ENCODE measurements at regions not wholly inside any gene's neighbourhood (a gene's known extent, or its start where the extent isn't known, plus 50 kb on each side); places are given as distances from the start of the nearest gene placed in this dataset.

DNA sequence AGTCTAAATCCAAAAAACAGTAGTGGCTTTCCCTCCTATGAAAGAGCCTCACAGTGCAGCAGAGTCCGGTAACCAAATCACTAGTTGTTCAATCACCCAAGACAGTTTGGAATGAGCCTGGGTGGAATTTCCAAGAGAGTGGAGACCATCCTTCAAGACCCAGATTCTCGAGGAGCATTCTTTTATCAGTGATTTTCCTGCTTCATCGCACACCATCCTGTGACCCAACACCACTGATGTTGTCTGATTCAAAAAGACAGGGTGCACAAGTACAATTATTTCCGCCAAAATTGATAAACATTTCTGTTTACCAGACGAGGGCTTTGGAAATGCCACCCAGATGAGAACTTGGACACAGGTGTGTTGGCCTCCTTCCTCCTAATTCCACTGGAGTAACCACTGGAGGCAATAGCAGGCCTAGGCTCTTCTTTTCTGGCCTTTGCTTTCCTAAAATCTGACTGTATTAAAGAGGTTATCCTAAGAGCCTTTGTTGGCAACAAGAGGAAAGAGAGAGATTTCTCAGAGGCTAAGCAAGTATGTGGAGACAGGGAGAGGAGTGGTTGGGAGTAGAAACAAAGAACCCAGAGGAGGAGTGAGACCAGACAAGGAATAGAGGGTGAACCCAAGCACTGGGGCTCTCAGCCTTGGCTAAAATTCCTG is 56.3 kb upstream of the S1PR3 start:
- TF ChIP-seq, protein P1, sequence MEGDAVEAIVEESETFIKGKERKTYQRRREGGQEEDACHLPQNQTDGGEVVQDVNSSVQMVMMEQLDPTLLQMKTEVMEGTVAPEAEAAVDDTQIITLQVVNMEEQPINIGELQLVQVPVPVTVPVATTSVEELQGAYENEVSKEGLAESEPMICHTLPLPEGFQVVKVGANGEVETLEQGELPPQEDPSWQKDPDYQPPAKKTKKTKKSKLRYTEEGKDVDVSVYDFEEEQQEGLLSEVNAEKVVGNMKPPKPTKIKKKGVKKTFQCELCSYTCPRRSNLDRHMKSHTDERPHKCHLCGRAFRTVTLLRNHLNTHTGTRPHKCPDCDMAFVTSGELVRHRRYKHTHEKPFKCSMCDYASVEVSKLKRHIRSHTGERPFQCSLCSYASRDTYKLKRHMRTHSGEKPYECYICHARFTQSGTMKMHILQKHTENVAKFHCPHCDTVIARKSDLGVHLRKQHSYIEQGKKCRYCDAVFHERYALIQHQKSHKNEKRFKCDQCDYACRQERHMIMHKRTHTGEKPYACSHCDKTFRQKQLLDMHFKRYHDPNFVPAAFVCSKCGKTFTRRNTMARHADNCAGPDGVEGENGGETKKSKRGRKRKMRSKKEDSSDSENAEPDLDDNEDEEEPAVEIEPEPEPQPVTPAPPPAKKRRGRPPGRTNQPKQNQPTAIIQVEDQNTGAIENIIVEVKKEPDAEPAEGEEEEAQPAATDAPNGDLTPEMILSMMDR (conservative IDR thresholded peaks at IDR 0.05; ENCODE audit: low read length): no peak
- no peak for TF ChIP-seq EZH2phosphoT487 (IDR thresholded peaks at IDR 0.05; ENCODE audit: borderline replicate concordance, low read depth, low read length)

Measured in OCI-LY7 (cell line).